Naive thymus-derived CD8-positive, alpha-beta T cell (primary cell): ENCODE measurements at regions not wholly inside any gene's neighbourhood (a gene's known extent, or its start where the extent isn't known, plus 50 kb on each side); places are given as distances from the start of the nearest gene placed in this dataset.
A peak's percentile ranks its signal among the peaks of the same experiment; 100 is the strongest.
"Not testable (repeated sequence)": the region's sequence is repeated elsewhere in the genome, so short reads cannot be mapped to it uniquely, and the experiment has no call there.

ENCODE experiments used
- ATAC-seq, 2 donors: fragments of 150-1000 bp; cut with Tn5 transposase in 1 of 2; sonication (Bioruptor Pico), chemical (Tn5 transposase) in 1 of 2; 1 replicate in 1 of 2; 2 replicates in 1 of 2; pipeline ENCODE4 v1.10.0; 2021; ENCODE audit warnings: mild to moderate bottlenecking in 2 of 2, moderate library complexity in 2 of 2
- POLR2A ChIA-PET: fragments of 350-600 bp; sonication (Branson Sonifier 250); formaldehyde crosslinking; loops from one replicate; lab custom pipeline; 2021; ENCODE audit warnings: antibody characterized with exemption; lab: Charles Lee
- DNase-seq, 10 donors: peaks; one replicate each; pipeline versions ENCODE4 v3.0.0 to v3.0.0-alpha.2; 2020 to 2022
- H3K27ac Mint-ChIP-seq, 10 donors: one replicate each; pipeline ENCODE4 v1.8.0; 2020 to 2022; ENCODE audit warnings: mild to moderate bottlenecking in 10 of 10, mixed read lengths in 10 of 10, moderate library complexity in 4 of 10, inconsistent platforms in 1 of 10
- H3K27me3 Mint-ChIP-seq, 5 donors: one replicate each; pipeline ENCODE4 v1.8.0; 2021 to 2022; ENCODE audit warnings: mixed read lengths in 5 of 5
- H3K36me3 Mint-ChIP-seq, 3 donors: one replicate each; pipeline ENCODE4 v1.8.0; 2020 to 2022; ENCODE audit warnings: mixed read lengths in 3 of 3, mild to moderate bottlenecking in 2 of 3, inconsistent platforms in 1 of 3
- H3K4me1 Mint-ChIP-seq, 4 donors: one replicate each; pipeline ENCODE4 v1.8.0; 2021 to 2022; ENCODE audit warnings: mixed read lengths in 4 of 4
- H3K4me3 Mint-ChIP-seq, 10 donors: one replicate each; pipeline ENCODE4 v1.8.0; 2020 to 2022; ENCODE audit warnings: mild to moderate bottlenecking in 10 of 10, mixed read lengths in 10 of 10, moderate library complexity in 6 of 10, inconsistent platforms in 1 of 10
- H3K9me3 Mint-ChIP-seq, 9 donors: one replicate each; pipeline ENCODE4 v1.8.0; 2020 to 2022; ENCODE audit warnings: mixed read lengths in 9 of 9, mild to moderate bottlenecking in 3 of 9, inconsistent platforms in 1 of 9, moderate library complexity in 1 of 9

GRCh38 chr5:39629946-39630345 is 205.2 kb upstream of the DAB2 start:
- no peak for DNase-seq
- POLR2A ChIA-PET: no interaction called here
- no peak overlapping the region for H3K27ac Mint-ChIP-seq
- no peaks in the 10 kb centered on the region for H3K4me1 Mint-ChIP-seq
- H3K27me3 Mint-ChIP-seq: peaks cover 12 to 33% (median 23%) of the 10 kb centered on the region in 5 donors
- no peak for ATAC-seq
- H3K9me3 Mint-ChIP-seq: no peaks in the 10 kb centered on the region
- no peak overlapping the region for H3K4me3 Mint-ChIP-seq
- no peaks in the 10 kb centered on the region for H3K36me3 Mint-ChIP-seq

GRCh38 chr5:39628348-39628747 is 203.6 kb upstream of the DAB2 start:
- peaks cover 14 to 33% (median 20%) of the 10 kb centered on the region in 5 donors for H3K27me3 Mint-ChIP-seq
- ATAC-seq: no peak
- POLR2A ChIA-PET: no interaction called here

DNA sequence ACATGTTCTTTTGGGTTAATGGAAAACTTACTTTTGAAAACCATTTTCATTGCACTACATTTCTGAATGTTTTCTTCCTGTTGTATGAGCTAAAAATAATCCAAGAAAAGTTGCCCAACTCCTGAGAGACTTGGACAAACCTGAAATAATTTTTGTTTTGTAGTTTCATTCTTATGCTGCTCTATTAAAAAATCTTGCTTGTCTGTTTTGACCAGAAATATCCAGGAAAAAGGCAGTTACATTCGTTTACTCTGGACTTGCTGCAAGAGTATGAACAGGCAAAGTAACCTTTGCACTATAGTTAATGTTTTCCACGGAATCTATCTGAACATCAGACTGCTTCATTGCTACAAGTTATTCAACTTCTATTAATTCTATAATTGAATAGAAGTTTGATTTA is 200.1 kb upstream of the DAB2 start:
- POLR2A ChIA-PET: no interaction called here
- Mint-ChIP-seq H3K27me3 (peaks cover 14 to 33% (median 19%) of the 10 kb centered on the region in 5 donors), H3K27ac (no peak overlapping the region), H3K36me3 (no peaks in the 10 kb centered on the region), H3K4me1 (no peaks in the 10 kb centered on the region), H3K4me3 (no peak overlapping the region), H3K9me3 (no peaks in the 10 kb centered on the region)
- DNase-seq (no peak), ATAC-seq (no peak)

More at GRCh38 chr5:39628348-39628747, 203.6 kb upstream of the DAB2 start:
- no peak for DNase-seq
- Mint-ChIP-seq H3K4me3 (no peak overlapping the region), H3K36me3 (no peaks in the 10 kb centered on the region), H3K4me1 (no peaks in the 10 kb centered on the region), H3K27ac (no peak overlapping the region), H3K9me3 (no peaks in the 10 kb centered on the region)

- Mint-ChIP-seq H3K9me3 (no peaks in the 10 kb centered on the region), H3K27me3 (peaks cover 12 to 33% (median 18%) of the 10 kb centered on the region in 5 donors), H3K36me3 (no peaks in the 10 kb centered on the region), H3K4me1 (no peaks in the 10 kb centered on the region), H3K27ac (no peak overlapping the region), H3K4me3 (no peak overlapping the region)
- POLR2A ChIA-PET: no interaction called here
- ATAC-seq (no peak), DNase-seq (no peak)
These were observed 199.6 kb upstream of the DAB2 start for GRCh38 chr5:39624268-39624886.

DNA sequence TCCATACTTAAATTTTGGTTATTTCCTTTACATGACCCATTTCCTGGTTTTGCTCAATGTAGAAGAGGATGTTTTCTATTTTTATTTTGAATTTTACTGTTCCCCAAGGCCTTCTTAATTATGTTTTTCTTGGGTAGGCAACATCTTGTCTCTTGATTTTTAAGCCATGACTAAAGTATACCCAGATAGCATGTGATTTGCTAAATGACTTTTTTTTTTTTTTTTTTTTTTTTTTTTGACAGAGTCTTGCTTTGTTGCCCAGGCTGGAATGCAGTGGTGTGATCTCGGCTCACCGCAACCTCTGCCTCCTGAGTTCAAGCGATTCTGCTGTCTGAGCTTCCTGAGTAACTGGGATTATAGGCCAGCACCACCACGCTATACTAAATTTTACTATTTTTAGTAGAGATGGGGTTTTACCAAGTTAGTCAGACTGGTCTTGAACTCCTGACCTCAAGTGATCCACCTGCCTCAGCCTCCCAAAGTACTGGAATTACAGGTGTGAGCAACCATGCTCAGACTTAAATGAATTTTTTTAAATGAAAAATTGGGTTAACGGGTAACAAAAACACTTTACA is 198.6 kb upstream of the DAB2 start:
- peaks cover 0 to 2% (median 0%) of the 10 kb centered on the region in 9 donors for H3K9me3 Mint-ChIP-seq
- H3K4me3 Mint-ChIP-seq: no peak overlapping the region
- DNase-seq (no peak), ATAC-seq (no peak)
- H3K4me1 Mint-ChIP-seq: no peaks in the 10 kb centered on the region
- H3K27me3 Mint-ChIP-seq: peaks cover 11 to 27% (median 14%) of the 10 kb centered on the region in 5 donors
- H3K36me3 Mint-ChIP-seq: no peaks in the 10 kb centered on the region
- POLR2A ChIA-PET: no interaction called here
- no peak overlapping the region for H3K27ac Mint-ChIP-seq

DNA sequence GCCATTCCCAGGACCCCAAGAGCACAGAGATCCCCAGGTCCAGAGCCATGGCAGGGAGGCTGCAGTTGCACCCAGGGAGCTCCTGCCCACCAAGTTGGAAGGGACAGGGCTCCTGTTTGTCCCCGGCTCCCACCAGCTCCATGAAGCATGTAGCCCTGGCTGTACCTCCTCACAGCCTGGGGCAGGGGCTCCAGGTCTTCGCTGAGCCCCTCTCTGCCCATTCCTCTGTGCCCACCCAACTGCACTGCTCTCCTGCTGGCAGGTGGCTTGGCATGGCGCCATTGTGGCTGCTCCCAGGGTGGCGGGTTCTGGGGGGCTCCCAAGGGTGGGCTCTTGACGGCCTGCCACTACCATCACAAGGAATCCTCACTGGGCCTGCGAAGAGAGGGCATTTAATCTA is 197.5 kb upstream of the DAB2 start:
- H3K36me3 Mint-ChIP-seq: no peaks in the 10 kb centered on the region
- H3K4me3 Mint-ChIP-seq: no peak overlapping the region
- H3K27ac Mint-ChIP-seq: no peak overlapping the region
- POLR2A ChIA-PET: no interaction called here
- DNase-seq (no peak), ATAC-seq (no peak)
- H3K9me3 Mint-ChIP-seq: peaks cover 0 to 2% (median 0%) of the 10 kb centered on the region in 9 donors
- H3K4me1 Mint-ChIP-seq: no peaks in the 10 kb centered on the region
- peaks cover 7 to 18% (median 11%) of the 10 kb centered on the region in 5 donors for H3K27me3 Mint-ChIP-seq

- no peak overlapping the region for H3K27ac Mint-ChIP-seq
- POLR2A ChIA-PET: no interaction called here
- DNase-seq (no peak), ATAC-seq (no peak)
- H3K4me3 Mint-ChIP-seq: no peak overlapping the region
- H3K36me3 Mint-ChIP-seq: no peaks in the 10 kb centered on the region
- peaks cover 0 to 7% (median 4%) of the 10 kb centered on the region in 5 donors for H3K27me3 Mint-ChIP-seq
- H3K4me1 Mint-ChIP-seq: no peaks in the 10 kb centered on the region
- peaks cover 0 to 2% (median 0%) of the 10 kb centered on the region in 9 donors for H3K9me3 Mint-ChIP-seq
These were observed 194.5 kb upstream of the DAB2 start for GRCh38 chr5:39619168-39619818.

- Mint-ChIP-seq H3K27me3 (peaks cover 0 to 7% (median 3%) of the 10 kb centered on the region in 5 donors), H3K4me1 (no peaks in the 10 kb centered on the region), H3K27ac (no peak overlapping the region), H3K4me3 (no peak overlapping the region), H3K36me3 (no peaks in the 10 kb centered on the region), H3K9me3 (peaks cover 0 to 2% (median 0%) of the 10 kb centered on the region in 9 donors)
- DNase-seq (no peak), ATAC-seq (no peak)
- POLR2A ChIA-PET: no interaction called here
These were observed 193.6 kb upstream of the DAB2 start for GRCh38 chr5:39618391-39618790.

- POLR2A ChIA-PET: no interaction called here
- ATAC-seq (no peak), DNase-seq (no peak)
- Mint-ChIP-seq H3K4me3 (no peak overlapping the region), H3K4me1 (no peaks in the 10 kb centered on the region), H3K9me3 (peaks cover 0 to 2% (median 0%) of the 10 kb centered on the region in 9 donors), H3K27ac (no peak overlapping the region), H3K27me3 (peaks cover 2 to 13% (median 9%) of the 10 kb centered on the region in 5 donors), H3K36me3 (no peaks in the 10 kb centered on the region)
These were observed 191.4 kb upstream of the DAB2 start for GRCh38 chr5:39616131-39616530.

- ATAC-seq: not testable (repeated sequence)
These were observed 186.3 kb upstream of the DAB2 start for GRCh38 chr5:39611076-39611475.

DNA sequence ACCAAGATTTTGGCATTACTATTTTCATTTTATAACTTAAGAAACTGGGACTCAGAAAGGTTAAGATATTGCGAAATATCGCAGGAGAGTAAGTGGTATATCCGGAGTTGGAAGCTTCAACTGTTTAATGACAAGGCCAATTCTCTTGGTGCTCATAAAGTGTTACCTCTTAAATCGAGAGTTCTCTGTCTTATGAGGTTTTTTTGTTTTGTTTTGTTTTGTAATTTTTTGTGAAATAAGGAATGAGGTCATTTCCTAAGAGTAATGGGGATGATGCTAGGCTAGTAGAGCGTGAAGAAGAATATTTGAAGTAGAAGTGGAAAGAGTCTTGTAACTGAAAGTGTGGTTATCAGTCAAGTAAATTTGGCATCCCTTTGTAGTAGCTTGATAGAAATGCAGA is 183.2 kb upstream of the DAB2 start:
- no peak for DNase-seq
- no peak overlapping the region for H3K4me3 Mint-ChIP-seq
- POLR2A ChIA-PET: no interaction called here
- H3K4me1 Mint-ChIP-seq: no peaks in the 10 kb centered on the region
- peaks cover 9 to 28% (median 13%) of the 10 kb centered on the region in 5 donors for H3K27me3 Mint-ChIP-seq
- H3K9me3 Mint-ChIP-seq: peaks cover 0 to 2% (median 0%) of the 10 kb centered on the region in 9 donors
- no peak for ATAC-seq
- no peaks in the 10 kb centered on the region for H3K36me3 Mint-ChIP-seq
- no peak overlapping the region for H3K27ac Mint-ChIP-seq

More at GRCh38 chr5:39611076-39611475, 186.3 kb upstream of the DAB2 start:
- Mint-ChIP-seq H3K27me3 (peaks cover 5 to 17% (median 10%) of the 10 kb centered on the region in 5 donors), H3K27ac (peak overlapping the region in 1 of 10 donors; percentile 51)
- H3K4me3 Mint-ChIP-seq, H3K4me1 Mint-ChIP-seq, POLR2A ChIA-PET, DNase-seq, H3K36me3 Mint-ChIP-seq, H3K9me3 Mint-ChIP-seq: not testable (repeated sequence)

GRCh38 chr5:39606591-39606990 is 181.8 kb upstream of the DAB2 start:
- Mint-ChIP-seq H3K27me3 (peaks cover 11 to 25% (median 14%) of the 10 kb centered on the region in 5 donors), H3K4me1 (no peaks in the 10 kb centered on the region), H3K36me3 (no peaks in the 10 kb centered on the region), H3K4me3 (no peak overlapping the region), H3K27ac (no peak overlapping the region), H3K9me3 (peaks cover 0 to 2% (median 0%) of the 10 kb centered on the region in 9 donors)
- DNase-seq (no peak), ATAC-seq (no peak)
- POLR2A ChIA-PET: no interaction called here
